DND-41 (cell line): ENCODE measurements at regions not wholly inside any gene's neighbourhood (a gene's known extent, or its start where the extent isn't known, plus 50 kb on each side); places are given as distances from the start of the nearest gene placed in this dataset.

Source experiments
- ATAC-seq: fragments of 200-7000 bp; cut with Tn5 transposase; 3 replicates; pipeline ENCODE4 v1.9.1; 2021; ENCODE audit warnings: low read depth; ENCODE audit not compliant: insufficient read depth
- DNase-seq: peaks from one replicate; pipeline ENCODE4 v3.0.0-alpha.2; 2020
- H2AFZ ChIP-seq: 2 replicates; pipeline ENCODE4 v1.6.0; 2012; ENCODE audit warnings: low read depth, low read length
- H3K27ac ChIP-seq: 2 replicates; pipeline ENCODE4 v1.5.1; 2012; ENCODE audit warnings: low read length, inconsistent platforms
- H3K27me3 ChIP-seq: fragments of 200-600 bp; sonication (generic); 2 replicates; pipeline ENCODE4 v1.6.0; 2012; ENCODE audit warnings: low read length, mild to moderate bottlenecking, inconsistent platforms; ENCODE audit not compliant: insufficient read depth, poor library complexity
- H3K36me3 ChIP-seq: 2 replicates; pipeline ENCODE4 v1.5.1; 2012; ENCODE audit warnings: low read length, inconsistent platforms; ENCODE audit not compliant: insufficient read depth
- H3K4me1 ChIP-seq: 2 replicates; pipeline ENCODE4 v1.5.1; 2012; ENCODE audit warnings: mild to moderate bottlenecking, low read length; ENCODE audit not compliant: insufficient read depth
- H3K4me2 ChIP-seq: 2 replicates; pipeline ENCODE4 v1.6.0; 2012; ENCODE audit warnings: mild to moderate bottlenecking, moderate library complexity, low read length, inconsistent platforms; ENCODE audit not compliant: insufficient read depth
- H3K4me3 ChIP-seq, 2 experiments: fragments of 200-600 bp in 1 of 2; shearing (Covaris generic) in 1 of 2; 2 replicates each; pipeline ENCODE4 v1.5.1; 2012 to 2016; ENCODE audit warnings: inconsistent platforms in 2 of 2, low read length in 2 of 2, mild to moderate bottlenecking in 2 of 2, low read depth in 1 of 2, moderate library complexity in 1 of 2
- H3K79me2 ChIP-seq: 2 replicates; pipeline ENCODE4 v1.6.0; 2012; ENCODE audit warnings: low read length, inconsistent platforms; ENCODE audit not compliant: insufficient read depth
- H3K9ac ChIP-seq: 2 replicates; pipeline ENCODE4 v1.6.0; 2012; ENCODE audit warnings: low read depth, mild to moderate bottlenecking, inconsistent platforms, low read length, moderate library complexity
- H3K9me3 ChIP-seq: 2 replicates; pipeline ENCODE4 v1.5.1; 2012; ENCODE audit warnings: low read length, moderate library complexity, mild to moderate bottlenecking, inconsistent platforms; ENCODE audit not compliant: insufficient read depth, severe bottlenecking
- H4K20me1 ChIP-seq: 2 replicates; pipeline ENCODE4 v1.6.0; 2012; ENCODE audit warnings: low read length; ENCODE audit not compliant: insufficient read depth
- EZH2 ChIP-seq: IDR thresholded peaks from 3 replicates; pipeline ENCODE4 v1.6.1; 2012; ENCODE audit warnings: borderline replicate concordance, low read depth, mild to moderate bottlenecking, moderate library complexity, low read length, inconsistent platforms; ENCODE audit not compliant: severe bottlenecking
- TF ChIP-seq, protein P1 (sequence below): IDR thresholded peaks from 2 replicates; pipeline ENCODE4 v1.5.1; 2012; ENCODE audit warnings: borderline replicate concordance, low read length, moderate library complexity, mild to moderate bottlenecking; ENCODE audit not compliant: poor library complexity, severe bottlenecking; ENCODE audit errors: extremely low read depth

DNA sequence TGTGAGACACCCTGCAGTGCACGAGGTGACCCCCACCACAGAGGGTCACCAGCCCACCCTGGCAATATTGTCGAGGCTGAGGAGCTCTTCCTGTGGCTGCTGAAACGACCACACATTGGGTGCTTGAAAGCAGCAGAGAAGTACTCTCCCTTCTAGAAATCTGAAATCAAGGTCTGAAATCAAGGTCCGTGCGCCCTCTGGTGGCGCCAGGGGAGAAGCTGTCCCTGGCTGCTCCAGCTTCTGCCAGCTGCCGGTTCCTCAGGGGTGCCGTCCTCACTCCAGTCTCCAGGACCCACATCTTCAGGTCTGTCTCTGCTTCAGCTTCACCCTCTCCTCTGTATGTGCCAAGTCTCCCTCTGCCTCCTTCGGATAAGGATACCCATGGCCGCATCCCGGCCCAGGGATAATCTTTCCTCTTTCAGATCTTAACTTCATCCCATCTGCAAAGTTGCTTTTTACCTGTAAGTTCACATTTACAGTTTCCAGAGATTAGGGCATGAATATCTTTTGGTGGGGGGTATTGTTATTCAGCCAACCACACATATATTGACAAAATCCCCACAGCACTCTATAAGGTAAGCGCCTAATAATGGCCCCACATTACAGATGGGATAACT, 108.3 kb upstream of the PHACTR3 start:
- H3K4me3 ChIP-seq, result no peak overlapping the region
- no peak overlapping the region for H3K4me2 ChIP-seq
- no peak for TF ChIP-seq EZH2
- TF ChIP-seq, protein P1, sequence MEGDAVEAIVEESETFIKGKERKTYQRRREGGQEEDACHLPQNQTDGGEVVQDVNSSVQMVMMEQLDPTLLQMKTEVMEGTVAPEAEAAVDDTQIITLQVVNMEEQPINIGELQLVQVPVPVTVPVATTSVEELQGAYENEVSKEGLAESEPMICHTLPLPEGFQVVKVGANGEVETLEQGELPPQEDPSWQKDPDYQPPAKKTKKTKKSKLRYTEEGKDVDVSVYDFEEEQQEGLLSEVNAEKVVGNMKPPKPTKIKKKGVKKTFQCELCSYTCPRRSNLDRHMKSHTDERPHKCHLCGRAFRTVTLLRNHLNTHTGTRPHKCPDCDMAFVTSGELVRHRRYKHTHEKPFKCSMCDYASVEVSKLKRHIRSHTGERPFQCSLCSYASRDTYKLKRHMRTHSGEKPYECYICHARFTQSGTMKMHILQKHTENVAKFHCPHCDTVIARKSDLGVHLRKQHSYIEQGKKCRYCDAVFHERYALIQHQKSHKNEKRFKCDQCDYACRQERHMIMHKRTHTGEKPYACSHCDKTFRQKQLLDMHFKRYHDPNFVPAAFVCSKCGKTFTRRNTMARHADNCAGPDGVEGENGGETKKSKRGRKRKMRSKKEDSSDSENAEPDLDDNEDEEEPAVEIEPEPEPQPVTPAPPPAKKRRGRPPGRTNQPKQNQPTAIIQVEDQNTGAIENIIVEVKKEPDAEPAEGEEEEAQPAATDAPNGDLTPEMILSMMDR, result peak; percentile 97
- H3K79me2 ChIP-seq, result no peaks in the 10 kb centered on the region
- H3K27me3 ChIP-seq, result peaks cover 13% of the 10 kb centered on the region
- H3K27ac ChIP-seq, result no peak overlapping the region
- no peaks in the 10 kb centered on the region for H3K4me1 ChIP-seq
- DNase-seq (peak; percentile 72), ATAC-seq (peak; percentile 85)
- H3K9ac ChIP-seq, result no peak overlapping the region
- no peaks in the 10 kb centered on the region for H3K9me3 ChIP-seq
- H4K20me1 ChIP-seq, result peaks cover 7% of the 10 kb centered on the region
- H3K36me3 ChIP-seq, result no peaks in the 10 kb centered on the region
- no peak overlapping the region for H2AFZ ChIP-seq

DNA sequence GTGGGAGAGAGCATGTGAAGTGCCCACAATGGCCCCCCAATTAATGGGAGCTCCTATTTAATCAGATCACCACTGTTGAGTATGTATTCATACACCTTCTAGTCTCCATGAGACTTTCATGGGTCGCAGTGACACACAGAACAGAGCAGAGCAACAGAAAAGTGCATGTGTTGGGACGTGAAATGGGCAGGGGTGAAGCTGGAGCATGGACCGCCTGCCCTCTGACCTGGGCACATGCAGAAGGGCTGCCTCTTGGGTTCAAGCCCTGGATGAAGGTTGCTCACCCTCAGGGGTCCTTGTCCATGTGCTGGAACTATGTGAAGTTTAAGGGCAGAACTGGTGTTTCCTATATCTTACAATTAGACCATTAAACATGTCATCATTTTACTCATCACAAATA, 106.0 kb upstream of the PHACTR3 start:
- no peak overlapping the region for H2AFZ ChIP-seq
- no peak overlapping the region for H3K4me3 ChIP-seq
- no peaks in the 10 kb centered on the region for H3K36me3 ChIP-seq
- no peak overlapping the region for H3K27ac ChIP-seq
- no peak overlapping the region for H3K4me2 ChIP-seq
- no peaks in the 10 kb centered on the region for H3K9me3 ChIP-seq
- peaks cover 6% of the 10 kb centered on the region for H3K27me3 ChIP-seq
- no peaks in the 10 kb centered on the region for H3K4me1 ChIP-seq
- TF ChIP-seq EZH2, result no peak
- TF ChIP-seq, protein P1, result no peak
- DNase-seq (no peak), ATAC-seq (no peak)
- H4K20me1 ChIP-seq, result peaks cover 3% of the 10 kb centered on the region; the same call in 1 of the 2 replicates
- H3K79me2 ChIP-seq, result no peaks in the 10 kb centered on the region
- H3K9ac ChIP-seq, result no peak overlapping the region

DNA sequence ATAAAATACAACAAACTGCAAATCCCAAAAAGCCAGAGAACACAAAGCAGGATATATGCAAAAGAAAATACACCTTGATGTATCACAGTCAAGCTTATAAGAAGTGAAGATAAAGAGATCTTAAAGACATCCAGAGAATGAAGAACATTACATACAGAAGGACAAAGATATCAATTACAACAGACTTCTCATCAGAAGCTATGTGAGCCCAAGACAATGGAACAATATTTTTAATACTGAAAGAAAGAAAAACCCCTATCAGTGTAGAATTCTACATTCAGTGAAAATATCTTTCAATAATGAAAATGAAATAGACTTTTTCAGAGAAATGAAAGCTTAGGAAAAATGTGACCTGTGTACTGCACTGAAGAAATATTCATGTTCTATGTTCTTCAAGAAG, 104.5 kb upstream of the PHACTR3 start:
- Histone ChIP-seq H3K27ac (no peak overlapping the region), H2AFZ (no peak overlapping the region), H3K9me3 (no peaks in the 10 kb centered on the region), H3K27me3 (peaks cover 6% of the 10 kb centered on the region), H3K4me3 (no peak overlapping the region), H3K4me2 (no peak overlapping the region), H3K4me1 (no peaks in the 10 kb centered on the region), H3K9ac (no peak overlapping the region), H3K79me2 (no peaks in the 10 kb centered on the region), H3K36me3 (no peaks in the 10 kb centered on the region), H4K20me1 (peaks cover 3% of the 10 kb centered on the region; the same call in 1 of the 2 replicates)
- no peak for ATAC-seq
- TF ChIP-seq EZH2, result no peak
- TF ChIP-seq, protein P1, result no peak
- no peak for DNase-seq
